ENCODE measurements at regions not wholly inside any gene's neighbourhood (a gene's known extent, or its start where the extent isn't known, plus 50 kb on each side); places are given as distances from the start of the nearest gene placed in this dataset.
A peak's percentile ranks its signal among the peaks of the same experiment; 100 is the strongest.
"Not testable (repeated sequence)": the region's sequence is repeated elsewhere in the genome, so short reads cannot be mapped to it uniquely, and the experiment has no call there.

GRCh38 chr20:60187683-60188082 is 229.5 kb downstream of the CDH26 start:
- ATAC-seq: no peak
- TF ChIP-seq CTCF (IDR thresholded peaks at IDR 0.05): no peak
- intact Hi-C loops (cut with DNase I): no loop called here

DNA sequence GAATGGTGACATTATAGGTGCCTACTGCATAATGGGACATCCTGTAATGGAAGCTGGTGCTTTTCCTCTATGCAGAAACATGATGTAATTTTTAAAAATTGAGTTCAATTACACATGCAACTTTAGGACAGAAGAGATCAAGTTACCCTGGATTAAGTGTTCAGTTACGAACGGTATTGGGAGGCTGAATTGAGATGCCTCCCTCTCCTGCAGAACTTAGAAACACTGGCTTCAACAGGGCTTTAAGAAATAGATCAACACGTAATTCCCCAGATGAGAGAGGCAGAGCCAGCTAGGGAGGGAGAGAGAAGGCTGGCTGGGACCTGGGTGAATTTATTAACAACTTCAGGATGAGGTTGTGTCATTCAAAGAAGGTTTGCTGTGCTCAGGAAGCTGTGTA is 232.8 kb downstream of the CDH26 start:
- peaks cover 0 to 1% (median 0%) of the 10 kb centered on the region in 3 donors for H3K27me3 ChIP-seq (ENCODE audit: insufficient read depth in 3 of 3, low read length in 2 of 3)
- no peaks in the 10 kb centered on the region for H3K36me3 ChIP-seq (ENCODE audit: insufficient read depth in 1 of 2, low read depth in 1 of 2)
- no peak overlapping the region for H3K4me3 ChIP-seq
- no peak for DNase-seq
- intact Hi-C loops (cut with DNase I): no loop called here
- 24 to 32% (median 26%) methylated on average over 3 of the region's 3 CpGs for WGBS, 3 donors
- no peak overlapping the region for H3K27ac ChIP-seq
- no peak for TF ChIP-seq CTCF (IDR thresholded peaks at IDR 0.05)
- no peaks in the 10 kb centered on the region for H3K9me3 ChIP-seq
- peak in 3 of 4 donors; percentile 44 to 87 (median 72) for ATAC-seq
- H3K4me1 ChIP-seq: no peaks in the 10 kb centered on the region

More at GRCh38 chr20:60187683-60188082, 229.5 kb downstream of the CDH26 start:
- Histone ChIP-seq H3K36me3 (ENCODE audit: insufficient read depth in 1 of 2, low read depth in 1 of 2) (no peaks in the 10 kb centered on the region), H3K9me3 (no peaks in the 10 kb centered on the region), H3K27ac (no peak overlapping the region), H3K27me3 (ENCODE audit: insufficient read depth in 3 of 3, low read length in 2 of 3) (peaks cover 0 to 1% (median 0%) of the 10 kb centered on the region in 3 donors), H3K4me3 (no peak overlapping the region), H3K4me1 (no peaks in the 10 kb centered on the region)
- DNase-seq: no peak

DNA sequence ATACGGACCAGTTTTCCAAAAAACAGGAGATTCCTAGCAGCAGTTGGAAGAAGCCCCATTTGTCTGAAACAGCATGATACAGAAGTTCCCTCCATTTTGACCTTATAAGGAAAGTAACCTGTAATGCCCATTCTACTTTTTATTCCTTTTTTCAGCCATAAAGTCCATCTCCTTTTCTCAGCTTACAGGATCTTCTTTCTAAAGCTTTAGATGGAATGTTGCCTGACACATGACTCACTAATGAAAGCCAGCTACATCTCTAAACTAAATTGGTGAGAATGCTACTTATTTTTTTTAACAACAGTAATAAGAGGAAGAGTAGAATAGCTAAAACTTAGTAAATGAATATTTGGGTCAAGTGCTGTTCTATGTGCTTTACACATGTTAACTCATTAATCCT is 234.1 kb downstream of the CDH26 start:
- Histone ChIP-seq H3K27me3 (ENCODE audit: insufficient read depth in 3 of 3, low read length in 2 of 3) (peaks cover 0 to 1% (median 0%) of the 10 kb centered on the region in 3 donors), H3K9me3 (no peaks in the 10 kb centered on the region), H3K4me3 (no peak overlapping the region), H3K27ac (no peak overlapping the region), H3K4me1 (no peaks in the 10 kb centered on the region), H3K36me3 (ENCODE audit: insufficient read depth in 1 of 2, low read depth in 1 of 2) (no peaks in the 10 kb centered on the region)
- intact Hi-C loops (cut with DNase I): no loop called here
- DNase-seq: no peak
- no peak for TF ChIP-seq CTCF (IDR thresholded peaks at IDR 0.05)
- 51 to 74% (median 73%) methylated on average over 1 of the region's 1 CpG for WGBS, 3 donors
- no peak for ATAC-seq

- H3K4me3 ChIP-seq; ATAC-seq; H3K27ac ChIP-seq; H3K9me3 ChIP-seq; H3K27me3 ChIP-seq (ENCODE audit: insufficient read depth in 3 of 3, low read length in 2 of 3); H3K36me3 ChIP-seq (ENCODE audit: insufficient read depth in 1 of 2, low read depth in 1 of 2); intact Hi-C loops (cut with DNase I); DNase-seq; H3K4me1 ChIP-seq: not testable (repeated sequence)
- WGBS, 3 donors: 97 to 99% (median 97%) methylated on average over 3 of the region's 3 CpGs
Measured at GRCh38 chr20:60199132-60199531, 240.9 kb downstream of the CDH26 start.

DNA sequence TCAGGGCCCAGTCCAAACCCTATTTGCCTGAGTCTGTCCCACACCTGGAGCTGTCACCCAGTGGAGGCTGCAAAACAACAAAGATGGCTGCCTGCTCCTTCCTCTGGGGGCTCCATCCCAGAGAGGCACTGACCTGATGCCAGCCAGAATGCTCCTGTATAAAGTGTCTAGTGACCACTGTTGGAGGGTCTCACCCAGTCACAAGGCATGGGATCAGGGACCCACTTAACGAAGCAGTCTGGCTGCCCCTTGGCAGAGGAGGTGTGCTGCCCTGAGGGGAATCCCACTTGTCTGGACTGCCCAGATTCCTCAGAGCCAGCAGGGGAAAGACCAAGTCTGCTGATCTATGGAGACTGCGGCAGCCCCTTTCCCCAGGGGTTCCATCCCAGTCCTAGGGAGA is 241.6 kb downstream of the CDH26 start:
- Histone ChIP-seq H3K36me3 (ENCODE audit: insufficient read depth in 1 of 2, low read depth in 1 of 2) (no peaks in the 10 kb centered on the region), H3K4me3 (no peak overlapping the region), H3K9me3 (no peaks in the 10 kb centered on the region), H3K27me3 (ENCODE audit: insufficient read depth in 3 of 3, low read length in 2 of 3) (no peaks in the 10 kb centered on the region), H3K27ac (no peak overlapping the region), H3K4me1 (no peaks in the 10 kb centered on the region)
- DNase-seq (no peak), ATAC-seq (no peak)
- no peak for TF ChIP-seq CTCF (IDR thresholded peaks at IDR 0.05)
- intact Hi-C loops (cut with DNase I): no loop called here
- 89 to 97% (median 93%) methylated on average over 2 of the region's 2 CpGs for WGBS, 3 donors
